Mesothelial cell of epicardium (in vitro differentiated cells): ENCODE measurements at regions not wholly inside any gene's neighbourhood (a gene's known extent, or its start where the extent isn't known, plus 50 kb on each side); places are given as distances from the start of the nearest gene placed in this dataset.

Experiments used
- DNase-seq, 2 experiments: peaks; one replicate each; pipeline ENCODE4 v3.0.0; 2021; ENCODE audit warnings: low spot score in 2 of 2; ENCODE audit not compliant: unreplicated experiment in 2 of 2
- H3K27ac Mint-ChIP-seq: 2 replicates; pipeline ENCODE4 v1.8.0; 2021; ENCODE audit warnings: mixed read lengths
- H3K27me3 Mint-ChIP-seq: 2 replicates; pipeline ENCODE4 v1.8.0; 2021; ENCODE audit warnings: low read depth, mixed read lengths
- H3K36me3 Mint-ChIP-seq: 2 replicates; pipeline ENCODE4 v1.8.0; 2021; ENCODE audit warnings: mixed read lengths
- H3K4me1 Mint-ChIP-seq: 2 replicates; pipeline ENCODE4 v1.8.0; 2021; ENCODE audit warnings: mixed read lengths
- H3K4me3 Mint-ChIP-seq: 2 replicates; pipeline ENCODE4 v1.8.0; 2021; ENCODE audit warnings: mild to moderate bottlenecking, moderate library complexity, mixed read lengths
- H3K9me3 Mint-ChIP-seq: 2 replicates; pipeline ENCODE4 v1.8.0; 2021; ENCODE audit warnings: mixed read lengths
- CTCF ChIP-seq: fragments of 200-600 bp; sonication (generic); IDR thresholded peaks from one replicate; pipeline ENCODE4 v1.5.0; 2021; ENCODE audit warnings: antibody characterized with exemption; ENCODE audit not compliant: unreplicated experiment

- Mint-ChIP-seq H3K27me3 (peaks cover 18% of the 10 kb centered on the region), H3K27ac (no peak overlapping the region), H3K36me3 (no peaks in the 10 kb centered on the region), H3K9me3 (peaks cover 2% of the 10 kb centered on the region), H3K4me1 (no peaks in the 10 kb centered on the region), H3K4me3 (no peak overlapping the region)
- DNase-seq, result no peak
- TF ChIP-seq CTCF, result no peak
Measured at GRCh38 chr2:13089971-13090370, 373.2 kb downstream of the TRIB2 start.

DNA sequence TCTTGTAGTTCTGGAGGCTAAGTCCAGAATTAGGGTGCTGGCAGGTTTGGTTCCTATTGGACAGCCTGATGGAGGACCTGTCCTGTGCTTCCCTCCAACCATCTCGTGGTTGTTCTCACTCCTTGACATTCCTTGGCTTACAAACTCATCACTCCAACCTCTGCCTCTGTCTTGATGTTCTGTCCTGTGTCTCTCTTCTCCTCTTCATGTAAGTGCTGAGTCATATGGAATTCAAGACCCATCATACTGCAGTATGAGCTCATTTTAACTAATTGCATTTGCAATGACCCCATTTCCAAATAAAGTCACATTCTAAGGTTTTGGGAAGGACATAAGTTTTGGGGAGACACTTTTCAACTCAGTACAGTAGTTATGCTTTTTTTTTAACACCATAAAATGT lies 374.7 kb downstream of the TRIB2 start:
- no peak overlapping the region for H3K27ac Mint-ChIP-seq
- no peak for TF ChIP-seq CTCF
- DNase-seq, result no peak
- H3K9me3 Mint-ChIP-seq, result peaks cover 4% of the 10 kb centered on the region
- H3K4me1 Mint-ChIP-seq, result no peaks in the 10 kb centered on the region
- no peak overlapping the region for H3K4me3 Mint-ChIP-seq
- H3K27me3 Mint-ChIP-seq, result peaks cover 21% of the 10 kb centered on the region
- no peaks in the 10 kb centered on the region for H3K36me3 Mint-ChIP-seq

GRCh38 chr2:13091861-13092378 lies 375.2 kb downstream of the TRIB2 start:
- no peak for TF ChIP-seq CTCF
- Mint-ChIP-seq H3K36me3 (no peaks in the 10 kb centered on the region), H3K4me3 (no peak overlapping the region), H3K9me3 (peaks cover 5% of the 10 kb centered on the region), H3K27me3 (peaks cover 21% of the 10 kb centered on the region), H3K4me1 (no peaks in the 10 kb centered on the region), H3K27ac (no peak overlapping the region)
- no peak for DNase-seq

DNA sequence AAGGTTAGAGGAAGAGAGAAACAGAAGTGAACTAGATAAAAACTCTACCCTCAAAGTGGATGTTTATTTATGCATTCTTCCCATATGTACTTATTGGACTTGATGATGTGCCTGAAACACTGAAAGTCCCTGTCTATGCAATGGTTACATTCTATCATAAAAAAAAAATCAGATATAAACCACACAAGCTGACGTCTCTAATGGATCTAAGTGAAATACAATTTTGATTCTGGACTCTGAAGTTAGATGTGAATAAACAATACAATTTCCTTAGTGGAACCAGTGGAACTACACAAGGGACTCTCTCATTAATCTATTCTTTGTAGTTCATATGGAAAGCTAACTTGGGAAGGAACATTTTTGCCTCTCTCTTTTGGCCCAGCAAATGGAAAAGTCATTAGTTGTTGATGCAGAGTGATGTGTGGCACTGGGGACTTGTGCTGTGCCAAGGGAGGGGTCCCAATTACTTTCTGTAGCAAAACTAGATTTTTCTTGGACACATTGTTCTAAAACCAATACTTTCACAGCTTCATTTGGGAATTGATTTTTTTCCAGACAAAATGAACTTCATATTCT lies 376.8 kb downstream of the TRIB2 start:
- H3K9me3 Mint-ChIP-seq, result peaks cover 17% of the 10 kb centered on the region
- H3K4me1 Mint-ChIP-seq, result no peaks in the 10 kb centered on the region
- TF ChIP-seq CTCF, result no peak
- peaks cover 12% of the 10 kb centered on the region for H3K27me3 Mint-ChIP-seq
- no peak overlapping the region for H3K4me3 Mint-ChIP-seq
- no peak for DNase-seq
- no peak overlapping the region for H3K27ac Mint-ChIP-seq
- H3K36me3 Mint-ChIP-seq, result no peaks in the 10 kb centered on the region

DNA sequence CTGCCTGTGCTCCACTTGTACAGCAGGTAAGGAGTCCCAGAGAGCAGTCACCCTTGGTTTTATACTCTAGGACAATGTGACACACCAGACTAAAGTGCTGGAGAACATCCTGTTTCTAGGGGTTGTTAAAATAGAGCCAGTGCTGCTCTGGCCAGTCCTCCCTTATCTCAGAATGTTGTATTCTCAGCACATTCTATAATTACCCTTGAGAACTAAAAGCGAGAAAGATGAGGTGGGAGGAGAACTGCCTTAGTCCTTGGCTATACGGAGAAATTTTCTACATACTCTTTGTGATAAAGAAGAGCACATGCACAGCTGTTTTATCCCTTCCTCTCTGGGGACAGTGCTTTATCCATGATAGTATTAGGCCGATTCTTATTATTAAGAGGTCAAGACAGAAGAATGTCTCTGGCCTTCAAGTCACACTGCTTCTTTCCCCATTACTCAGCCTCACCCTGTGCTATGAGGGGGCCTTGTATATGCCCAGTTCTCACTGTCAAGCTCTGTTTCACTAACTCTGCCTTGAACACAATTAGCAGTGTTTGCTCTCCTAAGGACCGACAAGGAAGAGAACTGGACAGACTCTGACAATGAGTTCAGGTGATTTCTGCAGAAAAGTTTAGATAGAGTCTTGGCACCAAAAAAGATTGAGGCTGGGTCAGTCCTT lies 385.8 kb downstream of the TRIB2 start:
- no peaks in the 10 kb centered on the region for H3K36me3 Mint-ChIP-seq

More for the DNA sequence above, 385.8 kb downstream of the TRIB2 start:
- Mint-ChIP-seq H3K9me3 (peaks cover 22% of the 10 kb centered on the region), H3K4me1 (no peaks in the 10 kb centered on the region), H3K27me3 (peaks cover 19% of the 10 kb centered on the region), H3K4me3 (no peak overlapping the region), H3K27ac (no peak overlapping the region)
- DNase-seq, result no peak
- TF ChIP-seq CTCF, result no peak
